Immature natural killer cell (primary cell): ENCODE measurements at regions not wholly inside any gene's neighbourhood (a gene's known extent, or its start where the extent isn't known, plus 50 kb on each side); places are given as distances from the start of the nearest gene placed in this dataset.
"Not testable (repeated sequence)": the region's sequence is repeated elsewhere in the genome, so short reads cannot be mapped to it uniquely, and the experiment has no call there.

Experiments
- DNase-seq, 3 donors: peaks; one replicate each; pipeline ENCODE4 v3.0.0; 2022; ENCODE audit warnings: mixed read lengths in 1 of 3
- H3K27ac Mint-ChIP-seq, 6 donors: one replicate each; pipeline ENCODE4 v1.8.0; 2020; ENCODE audit warnings: mixed read lengths in 6 of 6, mild to moderate bottlenecking in 5 of 6, inconsistent platforms in 4 of 6, moderate library complexity in 3 of 6
- H3K27me3 Mint-ChIP-seq, 3 donors: one replicate each; pipeline ENCODE4 v1.8.0; 2020 to 2021; ENCODE audit warnings: low read depth in 3 of 3, mild to moderate bottlenecking in 3 of 3, mixed read lengths in 3 of 3, moderate library complexity in 3 of 3, inconsistent platforms in 1 of 3
- H3K36me3 Mint-ChIP-seq, 3 donors: one replicate each; pipeline ENCODE4 v1.8.0; 2020; ENCODE audit warnings: mixed read lengths in 3 of 3, inconsistent platforms in 2 of 3, mild to moderate bottlenecking in 2 of 3
- H3K4me1 Mint-ChIP-seq, 2 donors: one replicate each; pipeline ENCODE4 v1.8.0; 2020; ENCODE audit warnings: inconsistent platforms in 2 of 2, mild to moderate bottlenecking in 2 of 2, mixed read lengths in 2 of 2, moderate library complexity in 1 of 2
- H3K4me3 Mint-ChIP-seq, 5 donors: one replicate each; pipeline ENCODE4 v1.8.0; 2020; ENCODE audit warnings: mild to moderate bottlenecking in 5 of 5, mixed read lengths in 5 of 5, inconsistent platforms in 3 of 5, moderate library complexity in 3 of 5
- H3K9me3 Mint-ChIP-seq, 6 donors: one replicate each; pipeline ENCODE4 v1.8.0; 2020; ENCODE audit warnings: mild to moderate bottlenecking in 6 of 6, mixed read lengths in 6 of 6, inconsistent platforms in 4 of 6, moderate library complexity in 3 of 6

DNA sequence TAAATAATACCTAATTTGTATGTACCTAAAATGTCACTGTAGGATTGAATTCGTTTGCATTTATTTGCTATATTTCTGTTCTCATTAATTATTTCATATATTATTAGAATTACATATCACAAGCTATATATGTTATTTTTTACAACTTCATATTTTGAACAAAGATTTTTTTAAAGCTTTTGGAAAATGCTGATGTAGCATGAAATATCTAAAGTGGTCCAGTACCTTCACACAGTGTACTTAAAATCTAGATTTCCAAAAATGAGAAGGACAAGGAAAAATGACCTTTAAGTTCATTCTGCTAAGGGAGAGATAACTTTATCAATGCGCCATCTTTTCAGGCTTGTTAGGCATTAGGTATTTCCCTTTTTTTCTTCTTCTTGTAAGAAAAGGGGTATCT lies 71.8 kb downstream of the LARP7 start:
- DNase-seq = no peak
- Mint-ChIP-seq H3K4me3 (no peak overlapping the region), H3K36me3 (peaks cover 0 to 4% (median 3%) of the 10 kb centered on the region in 3 donors), H3K27me3 (peaks cover 6 to 32% (median 13%) of the 10 kb centered on the region in 3 donors), H3K4me1 (peaks cover 17 to 23% of the 10 kb centered on the region in 2 donors), H3K9me3 (peaks cover 0 to 10% (median 0%) of the 10 kb centered on the region in 6 donors), H3K27ac (no peak overlapping the region)

DNA sequence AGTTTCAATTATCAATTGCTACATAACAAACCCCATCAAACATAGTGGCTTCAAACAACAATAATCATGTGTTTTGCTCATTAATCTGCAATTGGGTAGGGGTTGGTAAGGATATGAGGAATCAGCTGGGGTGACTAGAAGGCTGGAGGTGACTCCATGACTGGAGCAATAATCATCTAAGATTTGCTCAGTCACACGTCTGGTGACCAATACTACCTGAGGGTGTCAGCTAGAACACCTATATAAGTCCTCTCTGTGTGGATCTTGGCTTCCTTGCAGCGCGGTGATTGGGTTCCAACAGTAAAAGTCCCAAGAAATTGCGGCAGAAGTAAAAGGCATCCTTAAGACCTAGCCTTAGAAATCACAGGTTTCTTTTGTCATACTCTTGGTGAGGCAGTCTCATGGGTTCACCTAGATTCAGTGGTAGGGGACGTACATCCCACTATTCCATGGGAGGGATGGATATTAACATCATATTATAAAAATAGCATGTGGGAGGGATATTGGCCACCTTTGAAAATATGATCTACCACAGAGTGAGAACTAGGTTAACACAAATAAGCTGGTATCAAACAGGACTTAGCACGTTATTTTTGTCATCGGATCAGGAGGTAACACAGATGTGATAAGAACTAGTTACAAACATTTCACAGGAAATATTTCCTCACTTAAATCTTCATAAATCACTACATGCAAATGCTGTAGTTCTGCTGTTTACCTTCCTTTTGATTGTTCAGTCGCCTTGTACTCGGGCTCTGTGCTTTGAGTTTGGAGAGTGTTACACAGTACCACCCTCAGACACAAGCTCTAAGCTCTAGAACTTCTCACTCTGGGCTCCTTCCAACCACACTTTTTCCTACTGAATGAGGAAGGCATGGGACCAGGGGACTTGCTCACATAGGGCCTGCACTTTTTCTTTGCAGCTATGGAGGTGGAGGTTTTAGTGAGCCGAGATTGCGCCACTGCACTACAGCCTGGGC lies 78.3 kb downstream of the LARP7 start:
- Mint-ChIP-seq H3K27ac (no peak overlapping the region), H3K4me3 (no peak overlapping the region), H3K4me1 (no peaks in the 10 kb centered on the region), H3K27me3 (peaks cover 0 to 7% (median 7%) of the 10 kb centered on the region in 3 donors), H3K9me3 (no peaks in the 10 kb centered on the region), H3K36me3 (no peaks in the 10 kb centered on the region)
- no peak for DNase-seq

DNA sequence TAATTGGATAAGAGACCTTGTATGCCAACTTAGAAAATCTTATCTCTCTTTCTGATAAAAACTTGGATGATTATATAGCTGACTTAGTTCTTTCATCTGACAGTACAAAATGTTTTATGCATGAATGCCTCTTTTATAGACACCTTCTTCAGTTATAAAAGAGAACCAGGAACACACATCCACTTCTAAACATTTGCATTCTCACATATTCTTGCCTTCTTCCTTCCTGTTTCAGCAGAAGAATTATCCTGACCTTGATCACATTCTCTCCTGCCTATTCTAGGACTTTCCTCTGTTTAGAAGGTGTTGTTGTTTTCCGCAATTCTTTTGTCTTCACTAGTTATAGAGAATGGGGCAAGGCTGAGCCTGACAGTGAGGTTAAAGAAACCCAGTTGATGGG lies 80.9 kb downstream of the LARP7 start:
- H3K4me1 Mint-ChIP-seq = no peaks in the 10 kb centered on the region
- no peak overlapping the region for H3K27ac Mint-ChIP-seq
- H3K9me3 Mint-ChIP-seq = no peaks in the 10 kb centered on the region
- no peaks in the 10 kb centered on the region for H3K36me3 Mint-ChIP-seq
- DNase-seq = no peak
- H3K4me3 Mint-ChIP-seq = no peak overlapping the region
- H3K27me3 Mint-ChIP-seq = peaks cover 0 to 8% (median 7%) of the 10 kb centered on the region in 3 donors

DNA sequence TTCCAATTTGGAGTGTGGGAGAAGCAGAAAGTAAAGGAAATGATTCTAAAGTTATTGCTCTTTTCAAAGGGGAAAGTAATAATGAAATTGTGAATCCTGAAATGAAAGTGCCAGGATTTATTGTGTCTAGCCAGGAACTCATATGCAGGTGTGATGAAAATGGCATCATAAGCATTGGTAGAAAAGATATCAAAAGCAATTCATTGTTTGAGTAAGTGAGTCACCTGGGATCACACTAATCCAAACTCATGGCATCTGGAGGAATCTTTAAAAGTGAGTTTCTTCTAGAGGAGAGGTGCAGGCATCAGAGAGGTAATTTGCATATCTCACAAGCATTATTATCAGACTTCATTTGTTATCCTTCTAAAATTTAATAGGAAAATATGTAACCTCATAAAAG lies 84.7 kb downstream of the LARP7 start:
- no peak overlapping the region for H3K4me3 Mint-ChIP-seq
- H3K36me3 Mint-ChIP-seq = no peaks in the 10 kb centered on the region
- no peaks in the 10 kb centered on the region for H3K9me3 Mint-ChIP-seq
- DNase-seq = no peak
- H3K4me1 Mint-ChIP-seq = no peaks in the 10 kb centered on the region
- H3K27me3 Mint-ChIP-seq = peaks cover 0 to 6% (median 5%) of the 10 kb centered on the region in 3 donors
- no peak overlapping the region for H3K27ac Mint-ChIP-seq

DNA sequence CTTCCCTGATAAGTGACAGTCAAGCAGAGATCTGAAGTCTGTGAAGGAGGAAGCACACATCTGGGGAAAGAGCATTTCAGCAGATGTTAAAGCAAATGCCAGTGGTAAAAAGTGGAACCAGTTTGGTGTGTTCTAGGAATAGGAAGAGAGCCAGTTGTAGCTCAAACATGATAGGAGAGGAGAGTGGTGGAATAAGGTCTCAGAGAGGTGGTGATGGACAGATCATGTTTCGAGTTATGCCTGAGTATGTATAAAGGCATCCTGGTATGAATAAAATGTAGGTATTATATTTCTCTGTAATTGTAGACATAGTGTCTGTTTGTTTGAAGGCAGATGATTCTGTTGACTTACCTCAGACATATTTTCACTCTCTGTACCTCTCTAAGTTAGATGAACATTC lies 89.1 kb downstream of the LARP7 start:
- H3K27me3 Mint-ChIP-seq = peaks cover 0 to 2% (median 2%) of the 10 kb centered on the region in 3 donors
- no peaks in the 10 kb centered on the region for H3K4me1 Mint-ChIP-seq
- no peak for DNase-seq
- no peak overlapping the region for H3K27ac Mint-ChIP-seq
- no peak overlapping the region for H3K4me3 Mint-ChIP-seq
- no peaks in the 10 kb centered on the region for H3K36me3 Mint-ChIP-seq
- H3K9me3 Mint-ChIP-seq = no peaks in the 10 kb centered on the region

DNA sequence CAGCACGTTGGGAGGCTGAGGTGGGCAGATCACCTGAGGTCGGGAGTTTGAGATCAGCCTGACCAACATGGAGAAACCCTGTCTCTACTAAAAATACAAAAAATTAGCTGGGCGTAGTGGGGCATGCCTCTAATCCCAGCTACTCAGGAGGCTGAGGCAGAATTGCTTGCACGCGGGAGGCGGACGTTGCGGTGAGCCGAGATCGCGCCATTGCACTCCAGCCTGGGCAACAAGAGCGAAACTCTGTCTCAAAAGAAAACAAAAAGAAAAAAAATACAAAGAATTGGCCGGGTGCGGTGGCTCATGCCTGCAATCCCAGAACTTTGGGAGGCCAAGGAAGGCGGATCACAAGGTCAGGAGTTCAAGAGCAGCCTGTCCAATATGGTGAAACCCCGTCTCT lies 90.8 kb downstream of the LARP7 start:
- not testable (repeated sequence) for H3K27ac Mint-ChIP-seq, H3K9me3 Mint-ChIP-seq, H3K4me1 Mint-ChIP-seq, H3K36me3 Mint-ChIP-seq, H3K4me3 Mint-ChIP-seq, DNase-seq, H3K27me3 Mint-ChIP-seq

DNA sequence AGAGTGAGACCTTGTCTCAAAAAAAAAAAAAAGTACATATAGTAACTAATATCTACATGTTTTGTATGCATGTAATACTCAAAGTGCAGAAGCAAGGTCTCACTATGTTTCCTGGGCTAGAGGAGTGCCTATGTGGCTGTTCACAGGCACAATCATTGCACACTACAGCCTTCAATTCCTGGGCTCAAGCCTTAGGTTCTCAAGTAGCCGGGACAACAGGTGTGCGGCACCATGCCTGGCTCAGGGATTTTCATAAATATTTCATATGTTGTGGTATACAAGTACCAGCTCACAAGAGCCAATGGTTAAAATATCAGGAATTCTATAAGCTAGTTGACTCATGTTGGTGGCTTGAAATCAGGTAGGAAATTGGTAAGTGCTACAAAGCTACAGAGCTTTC lies 94.8 kb downstream of the LARP7 start:
- Mint-ChIP-seq H3K9me3 (peaks cover 0 to 2% (median 0%) of the 10 kb centered on the region in 6 donors), H3K27ac (no peak overlapping the region), H3K36me3 (no peaks in the 10 kb centered on the region)

DNA sequence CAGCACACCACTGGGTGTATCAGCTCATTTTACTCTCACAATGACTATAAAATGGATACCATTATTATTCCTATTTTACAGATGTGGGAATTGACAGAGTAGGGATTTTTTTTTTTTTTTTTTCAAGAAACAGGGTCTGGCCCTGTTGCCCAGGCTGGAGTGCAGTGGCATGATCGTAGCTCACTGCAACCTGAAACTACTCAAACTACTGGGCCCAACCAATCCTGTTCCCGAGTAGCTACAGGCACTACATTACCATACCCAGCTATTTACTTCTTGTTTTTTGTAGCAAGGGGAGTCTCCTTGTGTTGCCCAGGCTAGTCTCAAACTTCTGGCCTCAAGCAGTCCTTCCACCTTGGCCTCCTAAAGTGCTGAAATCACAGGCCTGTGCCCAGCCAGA lies 95.2 kb downstream of the LARP7 start:
- H3K4me1 Mint-ChIP-seq = no peaks in the 10 kb centered on the region

More for the DNA sequence above, 94.8 kb downstream of the LARP7 start:
- peaks cover 0 to 2% (median 0%) of the 10 kb centered on the region in 3 donors for H3K27me3 Mint-ChIP-seq
- no peak overlapping the region for H3K4me3 Mint-ChIP-seq
- DNase-seq = no peak
- no peaks in the 10 kb centered on the region for H3K4me1 Mint-ChIP-seq

DNA sequence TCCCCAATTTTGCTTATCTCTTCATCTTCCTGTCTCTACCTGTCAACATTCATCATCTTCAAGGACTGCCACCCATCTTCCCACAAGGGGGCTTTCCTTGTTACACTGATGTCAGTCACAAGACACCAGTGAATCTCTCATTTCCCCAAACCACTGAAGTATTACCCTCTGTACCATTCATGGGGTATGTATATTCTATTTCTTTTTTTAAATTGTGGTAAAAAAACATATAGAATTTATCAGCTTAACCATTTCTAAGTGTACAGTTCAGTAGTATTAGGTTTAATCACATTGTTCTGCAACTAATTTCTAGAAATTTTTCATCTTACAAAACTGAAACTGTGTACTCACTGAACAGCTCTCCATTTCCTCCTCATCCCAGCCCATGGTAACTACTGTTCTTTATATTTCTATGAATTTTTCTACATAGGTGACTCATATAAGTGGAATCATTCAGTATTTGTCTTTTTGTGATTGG lies 98.6 kb downstream of the LARP7 start:
- peaks cover 0 to 2% (median 0%) of the 10 kb centered on the region in 3 donors for H3K27me3 Mint-ChIP-seq
- no peak for DNase-seq
- no peaks in the 10 kb centered on the region for H3K4me1 Mint-ChIP-seq
- H3K9me3 Mint-ChIP-seq = peaks cover 0 to 2% (median 0%) of the 10 kb centered on the region in 6 donors
- no peak overlapping the region for H3K27ac Mint-ChIP-seq
- H3K4me3 Mint-ChIP-seq = no peak overlapping the region
- H3K36me3 Mint-ChIP-seq = no peaks in the 10 kb centered on the region

More for the DNA sequence above, 95.2 kb downstream of the LARP7 start:
- peaks cover 0 to 2% (median 0%) of the 10 kb centered on the region in 6 donors for H3K9me3 Mint-ChIP-seq
- DNase-seq = no peak
- H3K27ac Mint-ChIP-seq = no peak overlapping the region
- H3K4me3 Mint-ChIP-seq = no peak overlapping the region
- H3K27me3 Mint-ChIP-seq = peaks cover 0 to 2% (median 0%) of the 10 kb centered on the region in 3 donors
- H3K36me3 Mint-ChIP-seq = no peaks in the 10 kb centered on the region

DNA sequence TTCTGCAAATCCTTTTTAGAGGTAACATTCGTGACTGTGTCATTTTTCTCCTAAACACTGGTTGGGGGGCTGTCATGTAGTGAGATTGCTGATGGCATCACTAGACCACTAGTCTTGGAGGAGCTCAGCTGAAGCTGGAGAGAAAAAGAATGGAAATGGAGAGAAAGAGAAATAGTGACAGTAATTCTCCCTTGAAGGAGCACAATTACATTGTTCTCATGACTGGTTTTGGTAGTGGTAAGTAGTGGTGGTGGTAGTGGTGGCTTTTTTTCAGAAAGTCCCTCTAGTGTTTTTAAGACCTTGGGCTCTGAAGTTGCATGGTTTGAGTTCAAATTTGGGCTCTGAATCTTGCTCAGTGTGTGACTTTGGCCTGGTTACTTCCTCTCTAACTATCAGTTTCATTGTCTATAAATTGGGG lies 99.8 kb downstream of the LARP7 start:
- H3K27me3 Mint-ChIP-seq = peaks cover 0 to 4% (median 0%) of the 10 kb centered on the region in 3 donors
- no peaks in the 10 kb centered on the region for H3K36me3 Mint-ChIP-seq
- no peak overlapping the region for H3K27ac Mint-ChIP-seq
- no peak overlapping the region for H3K4me3 Mint-ChIP-seq
- H3K9me3 Mint-ChIP-seq = peaks cover 0 to 2% (median 0%) of the 10 kb centered on the region in 6 donors
- H3K4me1 Mint-ChIP-seq = no peaks in the 10 kb centered on the region
- no peak for DNase-seq

DNA sequence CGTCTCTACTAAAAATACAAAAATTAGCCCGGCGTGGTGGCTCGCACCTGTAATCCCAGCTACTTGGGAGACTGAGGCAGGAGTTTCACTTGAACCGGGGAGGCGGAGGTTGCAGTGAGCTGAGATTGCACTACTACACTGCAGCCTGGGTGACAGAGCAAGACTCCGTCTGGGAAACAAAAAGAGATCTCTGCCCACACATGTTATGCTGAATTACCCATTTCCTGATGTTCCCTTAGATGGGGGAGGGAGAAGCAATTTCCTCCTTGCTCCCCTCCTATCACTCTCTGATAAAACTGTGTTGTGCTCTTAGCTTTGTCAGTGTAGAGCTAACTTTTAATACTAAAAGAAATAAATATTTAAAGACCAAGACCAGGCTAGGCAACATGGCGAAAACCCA lies 102.5 kb downstream of the LARP7 start:
- Mint-ChIP-seq H3K9me3 (peaks cover 0 to 4% (median 0%) of the 10 kb centered on the region in 6 donors), H3K4me1 (no peaks in the 10 kb centered on the region), H3K27ac (no peak overlapping the region), H3K4me3 (no peak overlapping the region), H3K27me3 (peaks cover 0 to 4% (median 0%) of the 10 kb centered on the region in 3 donors), H3K36me3 (no peaks in the 10 kb centered on the region)
- DNase-seq = no peak

DNA sequence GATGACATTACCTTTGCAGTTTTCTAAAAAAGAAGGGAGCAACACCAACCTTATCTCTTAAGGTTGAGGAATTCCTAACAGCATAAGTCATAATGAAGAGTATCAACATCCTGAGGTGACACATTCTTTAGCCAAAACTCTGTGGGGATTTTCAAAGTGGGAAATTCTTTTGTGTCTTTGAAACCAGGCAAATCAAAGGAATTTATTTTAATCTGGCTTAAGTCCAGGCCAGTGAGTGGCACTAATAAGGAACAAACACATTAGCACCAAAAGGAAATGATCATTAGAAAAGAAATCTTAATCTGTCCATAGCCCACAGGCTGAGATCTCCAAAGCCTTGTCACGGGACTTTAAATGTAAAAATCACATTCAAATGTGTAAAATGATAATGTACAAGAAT lies 110.1 kb downstream of the LARP7 start:
- no peak overlapping the region for H3K27ac Mint-ChIP-seq
- no peaks in the 10 kb centered on the region for H3K4me1 Mint-ChIP-seq
- peaks cover 0 to 3% (median 2%) of the 10 kb centered on the region in 3 donors for H3K27me3 Mint-ChIP-seq
- no peak overlapping the region for H3K4me3 Mint-ChIP-seq
- H3K36me3 Mint-ChIP-seq = no peaks in the 10 kb centered on the region
- H3K9me3 Mint-ChIP-seq = peaks cover 0 to 1% (median 0%) of the 10 kb centered on the region in 6 donors
- no peak for DNase-seq

DNA sequence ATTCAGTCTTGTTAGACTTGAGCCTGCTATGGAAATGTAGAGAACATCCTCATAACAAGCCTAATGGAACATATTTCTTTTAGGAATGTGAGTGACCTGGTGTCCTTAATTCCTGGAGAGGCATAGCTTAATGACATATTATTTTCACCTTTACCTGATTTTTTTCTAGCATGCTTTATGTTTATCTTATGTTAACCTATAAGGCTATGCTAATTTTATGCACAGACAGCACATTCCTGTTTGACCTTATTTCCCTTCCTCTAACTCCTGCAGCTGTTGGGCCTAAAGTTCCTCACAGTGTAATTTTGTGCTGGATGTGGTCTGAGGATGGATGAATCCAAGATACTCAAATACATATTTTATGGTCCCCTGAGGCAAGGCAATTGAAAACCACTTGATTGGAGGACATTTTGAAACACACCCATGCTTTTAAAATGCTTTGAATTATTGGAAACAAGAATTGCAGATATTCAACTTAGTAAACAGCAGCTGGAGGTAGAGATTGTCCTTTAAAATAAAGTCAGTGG lies 111.5 kb downstream of the LARP7 start:
- H3K4me1 Mint-ChIP-seq = no peaks in the 10 kb centered on the region
- no peak overlapping the region for H3K27ac Mint-ChIP-seq
- DNase-seq = no peak
- peaks cover 2 to 7% (median 2%) of the 10 kb centered on the region in 3 donors for H3K27me3 Mint-ChIP-seq
- no peak overlapping the region for H3K4me3 Mint-ChIP-seq
- no peaks in the 10 kb centered on the region for H3K9me3 Mint-ChIP-seq
- H3K36me3 Mint-ChIP-seq = no peaks in the 10 kb centered on the region

DNA sequence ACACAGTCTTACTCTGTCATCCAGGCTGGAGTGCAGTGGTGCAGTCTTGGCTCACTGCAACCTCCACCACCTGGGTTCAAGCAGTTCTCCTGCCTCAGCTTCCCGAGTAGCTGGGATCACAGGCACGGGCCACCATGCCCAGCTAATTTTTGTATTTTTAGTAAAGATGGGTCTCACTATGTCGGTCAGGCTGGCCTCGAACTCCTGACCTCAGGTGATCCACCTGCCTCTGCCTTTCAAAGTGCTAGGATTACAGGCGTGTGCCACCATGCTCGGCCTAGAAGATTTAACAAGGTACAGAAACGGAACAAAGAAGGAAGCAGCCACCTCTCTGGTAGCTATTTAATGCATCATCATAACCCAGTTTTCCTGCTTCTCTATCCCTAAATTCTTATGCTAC lies 113.8 kb downstream of the LARP7 start:
- DNase-seq, H3K27ac Mint-ChIP-seq, H3K27me3 Mint-ChIP-seq, H3K36me3 Mint-ChIP-seq, H3K4me1 Mint-ChIP-seq, H3K4me3 Mint-ChIP-seq, H3K9me3 Mint-ChIP-seq: not testable (repeated sequence)
